T-helper 1 cell treated with Interleukin-12 subunit alpha and Interleukin-12 subunit beta and Interleukin-4 antibody, amounts not matched to agents 30 μg/mL and 1 μg/mL, for 36 hours (primary cell): ENCODE measurements at regions not wholly inside any gene's neighbourhood (a gene's known extent, or its start where the extent isn't known, plus 50 kb on each side); places are given as distances from the start of the nearest gene placed in this dataset.
"Not testable (repeated sequence)": the region's sequence is repeated elsewhere in the genome, so short reads cannot be mapped to it uniquely, and the experiment has no call there.

Experiments
- H3K27ac Mint-ChIP-seq: one replicate; pipeline ENCODE4 v1.8.0; 2021; ENCODE audit warnings: mild to moderate bottlenecking, mixed read lengths
- H3K27me3 Mint-ChIP-seq: one replicate; pipeline ENCODE4 v1.8.0; 2021; ENCODE audit warnings: low read depth, mixed read lengths
- H3K36me3 Mint-ChIP-seq: one replicate; pipeline ENCODE4 v1.8.0; 2021; ENCODE audit warnings: low read depth, mixed read lengths
- H3K4me1 Mint-ChIP-seq: one replicate; pipeline ENCODE4 v1.8.0; 2021; ENCODE audit warnings: low read depth, mixed read lengths
- H3K4me3 Mint-ChIP-seq: one replicate; pipeline ENCODE4 v1.8.0; 2021; ENCODE audit warnings: mild to moderate bottlenecking, moderate library complexity, mixed read lengths
- H3K9me3 Mint-ChIP-seq: one replicate; pipeline ENCODE4 v1.8.0; 2021; ENCODE audit warnings: mixed read lengths

GRCh38 chr2:95700519-95700918 is 108.7 kb downstream of the TRIM43 start:
- Mint-ChIP-seq H3K9me3 (no peaks in the 10 kb centered on the region), H3K27me3 (peaks cover 34% of the 10 kb centered on the region), H3K27ac (no peak overlapping the region), H3K36me3 (no peaks in the 10 kb centered on the region), H3K4me3 (no peak overlapping the region), H3K4me1 (no peaks in the 10 kb centered on the region)

DNA sequence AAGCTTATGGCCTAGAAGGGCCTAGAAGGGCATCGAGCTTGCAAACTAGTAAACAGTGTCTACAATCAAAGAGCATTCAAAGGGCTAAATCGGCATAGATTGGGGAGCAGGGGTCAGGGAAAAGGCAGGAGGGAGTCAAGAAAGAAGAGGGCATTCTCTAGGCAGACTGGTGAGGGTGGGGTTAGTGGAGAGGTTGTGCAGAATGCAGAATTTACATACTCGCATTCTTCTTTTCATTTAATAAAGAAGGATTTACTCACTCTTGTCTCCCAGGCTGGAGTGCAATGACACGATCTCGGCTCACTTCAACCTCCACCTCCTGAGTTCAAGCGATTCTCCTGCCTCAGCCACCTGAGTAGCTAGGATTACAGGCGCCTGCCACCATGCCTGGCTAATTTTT is 110.7 kb downstream of the TRIM43 start:
- no peak overlapping the region for H3K4me3 Mint-ChIP-seq
- H3K36me3 Mint-ChIP-seq, result no peaks in the 10 kb centered on the region
- peaks cover 16% of the 10 kb centered on the region for H3K27me3 Mint-ChIP-seq
- no peaks in the 10 kb centered on the region for H3K9me3 Mint-ChIP-seq
- H3K27ac Mint-ChIP-seq, result no peak overlapping the region
- no peaks in the 10 kb centered on the region for H3K4me1 Mint-ChIP-seq

DNA sequence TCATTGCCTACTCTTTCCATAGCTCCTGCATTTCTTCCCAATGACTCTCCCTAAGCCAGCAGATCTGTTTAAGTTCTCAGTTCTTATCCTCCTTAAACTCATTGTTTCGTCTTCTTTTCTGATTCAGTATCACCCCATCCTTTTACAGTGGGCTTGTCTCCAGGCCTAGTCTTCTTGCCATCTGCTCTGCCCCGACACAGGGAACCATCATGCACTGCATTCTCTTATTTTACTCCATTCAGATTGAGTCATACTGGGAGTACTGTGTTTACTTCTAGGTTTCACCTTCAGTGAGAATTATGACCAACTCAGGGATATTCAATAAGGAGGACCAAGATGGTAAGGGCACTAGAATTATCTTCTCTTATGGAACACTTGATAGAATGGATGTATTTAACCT is 115.4 kb downstream of the TRIM43 start:
- not testable (repeated sequence) for H3K4me3 Mint-ChIP-seq, H3K36me3 Mint-ChIP-seq, H3K27ac Mint-ChIP-seq, H3K9me3 Mint-ChIP-seq, H3K4me1 Mint-ChIP-seq, H3K27me3 Mint-ChIP-seq

GRCh38 chr2:95707837-95708236 is 116.0 kb downstream of the TRIM43 start:
- H3K4me1 Mint-ChIP-seq, result no peaks in the 10 kb centered on the region
- peaks cover 3% of the 10 kb centered on the region for H3K27me3 Mint-ChIP-seq
- H3K36me3 Mint-ChIP-seq, result no peaks in the 10 kb centered on the region
- no peak overlapping the region for H3K4me3 Mint-ChIP-seq
- H3K27ac Mint-ChIP-seq, result no peak overlapping the region
- no peaks in the 10 kb centered on the region for H3K9me3 Mint-ChIP-seq

GRCh38 chr2:95709831-95710230 is 118.0 kb downstream of the TRIM43 start:
- Mint-ChIP-seq H3K27ac (no peak overlapping the region), H3K36me3 (no peaks in the 10 kb centered on the region), H3K9me3 (no peaks in the 10 kb centered on the region)

GRCh38 chr2:95713470-95714177 is 121.8 kb downstream of the TRIM43 start:
- H3K4me1 Mint-ChIP-seq, result not testable (repeated sequence)

More at GRCh38 chr2:95709831-95710230, 118.0 kb downstream of the TRIM43 start:
- H3K4me1 Mint-ChIP-seq, result no peaks in the 10 kb centered on the region
- H3K4me3 Mint-ChIP-seq, result no peak overlapping the region
- H3K27me3 Mint-ChIP-seq, result peaks cover 3% of the 10 kb centered on the region

DNA sequence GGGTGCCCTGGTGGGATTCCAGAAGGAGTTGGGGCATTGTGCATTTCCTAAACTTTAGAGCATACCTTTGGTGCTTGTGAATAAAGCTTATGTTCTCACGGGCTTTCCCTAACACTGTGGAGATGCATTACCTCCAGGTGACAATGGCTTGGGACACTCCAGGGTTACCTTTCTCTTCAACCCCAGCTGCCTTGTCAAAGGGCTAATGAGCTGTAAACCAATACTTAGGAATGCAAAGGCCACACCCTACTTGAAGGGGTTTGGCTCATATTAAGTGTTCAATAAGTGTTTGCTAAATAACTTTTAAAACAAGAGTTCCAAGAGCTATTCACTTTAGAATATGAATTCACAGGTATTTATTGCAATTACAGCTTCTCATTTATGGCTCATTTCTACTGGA is 122.6 kb downstream of the TRIM43 start:
- not testable (repeated sequence) for H3K9me3 Mint-ChIP-seq, H3K27me3 Mint-ChIP-seq, H3K36me3 Mint-ChIP-seq, H3K4me1 Mint-ChIP-seq, H3K4me3 Mint-ChIP-seq, H3K27ac Mint-ChIP-seq

More at GRCh38 chr2:95713470-95714177, 121.8 kb downstream of the TRIM43 start:
- H3K36me3 Mint-ChIP-seq, H3K9me3 Mint-ChIP-seq, H3K27me3 Mint-ChIP-seq, H3K27ac Mint-ChIP-seq, H3K4me3 Mint-ChIP-seq: not testable (repeated sequence)

GRCh38 chr2:95719473-95720060 is 127.8 kb downstream of the TRIM43 start:
- no peaks in the 10 kb centered on the region for H3K36me3 Mint-ChIP-seq
- H3K27me3 Mint-ChIP-seq, result peaks cover 3% of the 10 kb centered on the region
- H3K9me3 Mint-ChIP-seq, result no peaks in the 10 kb centered on the region
- H3K4me3 Mint-ChIP-seq, result no peak overlapping the region
- no peaks in the 10 kb centered on the region for H3K4me1 Mint-ChIP-seq
- H3K27ac Mint-ChIP-seq, result no peak overlapping the region

DNA sequence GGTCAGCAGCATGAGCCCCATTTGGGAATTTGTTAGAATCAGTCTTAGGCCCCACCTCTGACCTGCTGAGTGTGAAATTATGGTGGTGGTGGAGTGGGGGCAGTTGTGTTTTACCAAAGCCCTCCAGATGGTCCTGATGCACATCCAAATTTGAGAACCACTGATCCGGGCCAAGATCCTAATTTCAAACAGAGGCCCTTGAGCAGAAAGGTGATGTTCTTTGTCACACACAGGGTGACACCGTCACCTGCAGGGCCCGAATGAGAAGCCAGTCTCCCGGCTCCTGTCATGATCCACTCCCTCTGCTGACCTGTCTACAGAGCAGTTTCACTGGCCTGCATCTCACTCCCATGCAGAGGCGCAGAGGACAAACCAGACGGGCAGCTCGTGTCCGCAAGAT is 129.9 kb downstream of the TRIM43 start:
- Mint-ChIP-seq H3K27ac (no peak overlapping the region), H3K27me3 (peaks cover 3% of the 10 kb centered on the region), H3K4me1 (no peaks in the 10 kb centered on the region), H3K4me3 (no peak overlapping the region), H3K9me3 (no peaks in the 10 kb centered on the region), H3K36me3 (no peaks in the 10 kb centered on the region)

DNA sequence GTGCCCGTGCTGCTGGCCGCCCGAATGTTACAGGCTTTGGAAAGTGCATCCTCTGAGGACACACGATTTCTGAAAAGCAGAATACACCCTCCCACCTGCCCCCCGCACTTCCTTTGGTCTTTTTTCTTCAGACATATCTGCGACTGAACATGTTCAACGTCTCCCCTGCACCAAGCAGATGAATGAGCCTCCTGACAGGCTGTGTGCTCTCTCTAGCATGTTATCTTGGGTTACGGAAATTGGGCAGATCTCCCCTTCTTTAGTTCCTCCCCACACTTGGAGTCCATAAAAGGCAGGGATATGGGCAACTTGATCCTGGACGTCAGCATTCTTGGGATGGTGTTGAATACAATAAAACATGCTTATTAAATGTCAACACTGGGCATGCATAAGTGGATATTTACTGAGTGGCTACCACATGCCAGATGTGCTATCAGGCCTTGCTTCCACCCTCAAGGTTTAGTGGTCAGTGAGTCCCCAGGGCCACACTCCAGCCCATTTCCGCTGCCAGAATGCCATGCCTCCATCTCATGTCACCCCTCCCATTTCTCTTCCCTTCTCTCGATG is 130.4 kb downstream of the TRIM43 start:
- no peak overlapping the region for H3K4me3 Mint-ChIP-seq
- H3K36me3 Mint-ChIP-seq, result no peaks in the 10 kb centered on the region
- peaks cover 3% of the 10 kb centered on the region for H3K27me3 Mint-ChIP-seq
- no peaks in the 10 kb centered on the region for H3K9me3 Mint-ChIP-seq
- H3K4me1 Mint-ChIP-seq, result no peaks in the 10 kb centered on the region
- H3K27ac Mint-ChIP-seq, result no peak overlapping the region

DNA sequence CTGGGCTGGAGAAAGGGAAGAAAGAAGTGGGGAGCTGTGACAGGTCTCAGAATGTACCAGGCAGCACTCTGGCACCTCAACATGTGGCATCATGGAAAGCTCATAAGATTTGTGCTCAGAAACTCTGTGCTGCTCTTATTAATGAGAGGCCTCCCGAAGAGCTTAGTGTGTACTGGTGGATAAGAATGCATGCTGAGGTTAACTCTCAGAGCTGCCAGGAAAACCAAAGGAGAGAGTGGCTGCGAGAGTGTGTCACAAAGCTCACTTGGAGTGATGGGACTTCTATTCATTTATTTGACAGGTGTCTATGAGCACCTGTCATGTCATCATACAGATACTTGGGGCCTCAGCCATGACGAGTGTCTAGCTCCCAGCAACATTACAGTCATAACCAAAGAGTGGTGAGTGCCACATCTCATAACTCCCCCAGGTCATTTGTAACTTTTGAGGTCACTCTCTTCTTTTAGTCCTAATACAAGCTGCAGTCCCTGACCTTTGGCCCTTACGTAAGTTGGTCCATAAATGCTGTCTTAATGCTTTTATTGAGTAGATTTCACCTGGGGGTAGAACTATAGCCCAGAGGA is 131.9 kb downstream of the TRIM43 start:
- H3K4me1 Mint-ChIP-seq, H3K27me3 Mint-ChIP-seq, H3K36me3 Mint-ChIP-seq, H3K9me3 Mint-ChIP-seq, H3K27ac Mint-ChIP-seq, H3K4me3 Mint-ChIP-seq: not testable (repeated sequence)

GRCh38 chr2:95725191-95725590 is 133.4 kb downstream of the TRIM43 start:
- H3K4me1 Mint-ChIP-seq, H3K36me3 Mint-ChIP-seq, H3K4me3 Mint-ChIP-seq, H3K9me3 Mint-ChIP-seq, H3K27ac Mint-ChIP-seq, H3K27me3 Mint-ChIP-seq: not testable (repeated sequence)

GRCh38 chr2:95725677-95726076 is 133.9 kb downstream of the TRIM43 start:
- H3K27me3 Mint-ChIP-seq, H3K36me3 Mint-ChIP-seq, H3K27ac Mint-ChIP-seq, H3K4me1 Mint-ChIP-seq, H3K9me3 Mint-ChIP-seq, H3K4me3 Mint-ChIP-seq: not testable (repeated sequence)

DNA sequence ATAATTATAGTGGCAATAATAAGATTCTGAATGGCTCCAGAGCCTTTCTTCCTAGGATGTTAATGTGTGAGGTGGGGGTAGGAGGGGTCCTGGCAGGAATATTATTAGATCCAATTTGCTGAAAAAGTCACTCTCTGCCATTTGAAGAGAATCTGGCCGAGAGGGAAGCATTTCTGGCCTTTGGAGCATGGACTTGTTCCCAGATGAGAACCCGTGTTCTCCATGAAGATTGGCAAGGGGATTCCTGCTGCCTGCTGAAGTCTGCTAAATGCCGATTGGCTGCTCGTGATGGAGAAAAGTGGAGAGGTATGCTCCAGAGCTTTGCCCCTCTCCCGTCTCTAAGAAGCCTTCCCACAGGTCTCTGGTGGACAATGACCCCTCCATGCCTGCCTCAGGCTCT is 135.6 kb downstream of the TRIM43 start:
- not testable (repeated sequence) for H3K36me3 Mint-ChIP-seq, H3K27me3 Mint-ChIP-seq, H3K27ac Mint-ChIP-seq, H3K9me3 Mint-ChIP-seq, H3K4me1 Mint-ChIP-seq, H3K4me3 Mint-ChIP-seq

DNA sequence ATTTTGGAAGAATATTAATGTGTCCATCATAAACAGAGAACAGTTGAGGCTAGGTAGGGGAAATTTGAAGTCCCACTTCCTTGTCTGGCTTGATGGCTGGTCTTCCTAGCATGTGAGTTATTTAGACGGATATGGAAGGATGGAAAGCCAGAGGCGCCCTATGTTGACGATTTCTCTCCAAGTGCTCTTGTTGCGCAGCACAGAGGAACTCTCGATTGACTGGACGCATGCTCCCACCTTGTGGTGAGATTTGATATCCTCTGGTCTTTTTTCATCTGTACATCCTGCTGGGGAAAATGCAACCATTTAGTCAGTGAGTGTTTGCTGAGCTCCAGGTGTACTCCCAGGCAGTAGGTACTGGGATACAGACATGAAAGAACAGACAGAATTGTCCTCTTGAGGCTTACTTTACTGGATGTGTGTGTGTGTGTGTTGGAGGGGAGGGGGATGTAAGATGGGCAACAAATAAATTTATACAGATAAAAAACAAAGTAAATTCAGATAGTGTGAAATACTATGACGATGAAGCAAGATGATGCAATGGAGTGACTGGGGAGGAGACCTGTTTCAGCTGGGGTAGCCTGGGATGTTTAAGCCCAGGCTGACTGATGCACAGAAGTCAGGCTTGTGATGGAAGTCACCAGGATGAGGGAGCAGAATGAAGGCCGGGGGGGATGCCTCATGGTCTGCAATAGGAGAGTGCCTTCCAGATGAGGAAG is 137.2 kb downstream of the TRIM43 start:
- Mint-ChIP-seq H3K27me3 (peaks cover 3% of the 10 kb centered on the region), H3K9me3 (no peaks in the 10 kb centered on the region), H3K4me3 (no peak overlapping the region), H3K27ac (no peak overlapping the region), H3K4me1 (no peaks in the 10 kb centered on the region), H3K36me3 (no peaks in the 10 kb centered on the region)
